ENCODE measurements at regions not wholly inside any gene's neighbourhood (a gene's known extent, or its start where the extent isn't known, plus 50 kb on each side); places are given as distances from the start of the nearest gene placed in this dataset.

DNA sequence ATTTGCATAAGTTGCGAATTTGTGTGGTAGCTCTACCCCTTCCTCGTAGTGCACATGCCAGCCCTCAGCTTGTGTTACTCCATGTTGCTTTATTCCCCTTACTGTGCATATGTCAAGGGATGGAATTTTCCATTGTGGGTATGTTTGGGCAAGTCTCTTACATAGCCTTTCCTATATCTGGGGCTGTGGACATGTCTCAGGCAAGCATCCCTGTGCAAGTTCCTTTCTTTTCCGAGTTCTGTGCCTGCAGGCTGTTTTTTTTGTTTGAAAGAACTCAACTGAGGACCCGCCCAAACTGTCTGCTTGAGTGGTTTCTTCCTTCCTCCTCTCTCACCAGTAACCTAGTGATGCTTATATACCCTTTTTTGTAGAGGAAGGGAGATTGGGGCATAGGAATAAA is 1739.1 kb upstream of the PIK3C3 start:
- Mint-ChIP-seq H3K9me3 (peaks cover 2 to 11% of the 10 kb centered on the region in 2 donors), H3K4me3 (no peak overlapping the region), H3K27ac (no peak overlapping the region), H3K27me3 (no peaks in the 10 kb centered on the region), H3K36me3 (ENCODE audit: insufficient read depth) (no peaks in the 10 kb centered on the region), H3K4me1 (ENCODE audit: low read depth in 2 of 2) (no peaks in the 10 kb centered on the region)
- ATAC-seq (replicated peaks) (no peak), DNase-seq (no peak)

DNA sequence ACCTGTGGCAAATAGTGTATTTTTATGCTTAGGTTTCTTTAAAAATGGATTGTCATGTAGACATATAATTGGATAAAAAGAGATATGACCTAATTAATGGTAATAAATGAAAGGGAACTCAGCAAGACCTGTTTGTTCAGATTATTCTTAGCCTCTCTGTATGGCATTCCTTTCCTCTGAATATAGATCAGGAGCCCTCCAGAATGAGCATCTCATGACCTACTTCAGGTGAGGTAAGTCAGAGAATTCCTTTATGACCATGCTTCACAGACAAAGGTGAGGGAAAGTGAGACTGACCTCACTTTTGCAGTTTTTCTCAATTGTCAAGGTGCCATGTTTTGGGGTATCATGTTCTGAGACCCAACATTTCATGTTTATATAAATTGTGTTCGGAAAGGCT is 1744.3 kb upstream of the PIK3C3 start:
- H3K36me3 Mint-ChIP-seq (ENCODE audit: insufficient read depth), result no peaks in the 10 kb centered on the region
- ATAC-seq (replicated peaks), result no peak
- H3K9me3 Mint-ChIP-seq, result peaks cover 8 to 10% of the 10 kb centered on the region in 2 donors
- no peak overlapping the region for H3K4me3 Mint-ChIP-seq
- DNase-seq, result no peak
- no peak overlapping the region for H3K27ac Mint-ChIP-seq
- H3K4me1 Mint-ChIP-seq (ENCODE audit: low read depth in 2 of 2), result no peaks in the 10 kb centered on the region
- H3K27me3 Mint-ChIP-seq, result no peaks in the 10 kb centered on the region

DNA sequence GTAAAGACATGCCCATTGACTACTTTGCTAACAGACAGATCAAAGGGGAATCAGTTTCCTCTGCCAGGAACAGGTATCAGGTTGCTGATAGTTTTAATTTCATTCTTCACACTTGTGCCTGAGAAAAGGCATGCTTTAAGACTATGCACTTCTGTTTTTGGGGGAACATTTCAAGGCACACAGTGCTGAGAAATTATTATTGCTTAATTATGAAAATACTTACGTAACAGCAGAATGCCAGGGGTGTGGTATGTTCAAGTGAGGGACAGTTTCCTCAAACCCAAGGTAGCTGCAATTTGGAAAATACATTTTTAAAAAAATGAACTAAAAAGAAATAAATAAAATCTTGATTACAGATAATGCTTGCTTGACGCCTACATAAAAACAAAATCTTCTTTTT is 1746.1 kb upstream of the PIK3C3 start:
- ATAC-seq (replicated peaks), result no peak
- DNase-seq, result no peak
- Mint-ChIP-seq H3K27me3 (no peaks in the 10 kb centered on the region), H3K27ac (no peak overlapping the region), H3K4me1 (ENCODE audit: low read depth in 2 of 2) (no peaks in the 10 kb centered on the region), H3K9me3 (peaks cover 8 to 10% of the 10 kb centered on the region in 2 donors), H3K36me3 (ENCODE audit: insufficient read depth) (no peaks in the 10 kb centered on the region), H3K4me3 (no peak overlapping the region)

DNA sequence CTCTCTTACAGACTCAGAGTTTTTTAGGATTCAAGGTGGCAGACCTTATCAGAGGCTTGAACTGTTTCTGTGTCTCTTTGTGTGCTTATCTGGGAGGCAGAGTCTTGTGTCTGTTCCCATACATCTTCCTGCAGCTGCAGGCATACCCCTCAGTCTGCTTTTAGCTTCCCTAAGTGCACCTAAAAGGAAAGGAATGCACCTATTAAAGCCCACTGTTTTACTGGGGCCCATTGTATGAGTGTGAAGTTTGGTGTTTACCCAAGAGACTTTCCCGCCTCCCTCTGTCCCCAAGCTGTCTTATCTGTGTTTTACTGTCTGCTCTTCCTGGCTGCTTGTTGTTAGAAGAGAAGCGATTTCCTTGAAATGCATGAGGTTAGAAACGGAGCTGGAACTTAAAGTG is 1757.3 kb upstream of the PIK3C3 start:
- H3K27me3 Mint-ChIP-seq, result no peaks in the 10 kb centered on the region

DNA sequence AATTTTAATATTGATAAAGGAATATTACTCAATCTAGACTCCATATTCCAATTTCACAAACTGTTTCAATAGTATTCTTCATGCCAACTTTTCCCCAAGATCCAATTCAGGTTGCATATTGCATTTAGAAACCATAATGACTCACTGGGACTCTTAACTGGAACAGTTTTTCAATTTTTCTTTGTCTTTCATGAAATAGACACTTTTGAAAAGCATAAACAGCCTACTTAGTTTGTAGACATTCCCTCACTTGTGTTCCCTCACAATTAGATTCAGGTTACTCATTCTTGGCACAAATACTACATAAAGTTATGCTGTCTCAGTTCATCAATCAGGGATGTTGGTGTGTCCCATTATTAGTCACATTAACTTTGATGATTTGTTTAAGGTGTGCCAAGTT is 1768.4 kb upstream of the PIK3C3 start:
- Mint-ChIP-seq H3K4me1 (ENCODE audit: low read depth in 2 of 2) (no peaks in the 10 kb centered on the region), H3K9me3 (peaks cover 4 to 8% of the 10 kb centered on the region in 2 donors), H3K27me3 (no peaks in the 10 kb centered on the region), H3K27ac (no peak overlapping the region), H3K4me3 (no peak overlapping the region), H3K36me3 (ENCODE audit: insufficient read depth) (no peaks in the 10 kb centered on the region)
- ATAC-seq (replicated peaks) (no peak), DNase-seq (no peak)

More for the DNA sequence above, 1757.3 kb upstream of the PIK3C3 start:
- H3K4me1 Mint-ChIP-seq (ENCODE audit: low read depth in 2 of 2), result no peaks in the 10 kb centered on the region
- DNase-seq (no peak), ATAC-seq (replicated peaks) (no peak)
- no peaks in the 10 kb centered on the region for H3K36me3 Mint-ChIP-seq (ENCODE audit: insufficient read depth)
- no peak overlapping the region for H3K4me3 Mint-ChIP-seq
- peaks cover 8% of the 10 kb centered on the region in 2 donors for H3K9me3 Mint-ChIP-seq
- H3K27ac Mint-ChIP-seq, result no peak overlapping the region

DNA sequence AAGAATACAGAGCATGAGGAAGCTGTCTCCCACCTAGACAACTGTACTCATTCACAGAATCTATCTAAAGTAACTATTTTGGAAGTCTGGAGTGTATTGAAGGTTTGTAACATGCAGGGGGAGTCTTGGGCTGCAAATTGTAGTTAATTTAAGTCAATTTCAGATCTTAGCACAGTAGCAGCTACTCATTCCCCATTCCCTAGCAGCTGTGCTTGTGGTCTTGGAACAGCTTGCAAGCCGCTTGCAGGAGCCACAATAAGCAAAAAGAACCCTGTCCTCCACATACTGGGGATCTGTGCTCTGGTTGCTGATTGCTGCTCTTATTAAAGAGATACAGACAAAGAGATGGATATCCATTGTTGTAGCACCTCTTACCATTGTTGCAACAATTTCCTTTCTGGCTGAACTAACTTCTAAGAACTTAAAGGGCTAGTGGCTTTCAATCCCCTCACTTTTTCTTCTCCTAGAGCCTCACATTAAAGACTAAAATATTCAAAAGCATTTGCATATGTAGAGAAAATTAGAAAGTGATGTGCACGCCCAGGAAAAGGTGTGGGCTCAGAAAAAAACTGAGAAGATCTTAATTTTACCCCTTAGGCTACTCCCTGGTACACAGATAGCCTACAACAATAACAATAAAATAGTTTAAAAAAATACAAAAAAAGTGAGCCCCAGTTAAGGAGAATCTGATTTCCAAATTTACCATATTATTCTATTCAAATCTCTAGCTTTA is 1775.1 kb upstream of the PIK3C3 start:
- Mint-ChIP-seq H3K27me3 (no peaks in the 10 kb centered on the region), H3K4me1 (ENCODE audit: low read depth in 2 of 2) (no peaks in the 10 kb centered on the region), H3K27ac (no peak overlapping the region), H3K9me3 (peaks cover 12 to 22% of the 10 kb centered on the region in 2 donors), H3K4me3 (no peak overlapping the region), H3K36me3 (ENCODE audit: insufficient read depth) (no peaks in the 10 kb centered on the region)
- DNase-seq (no peak), ATAC-seq (replicated peaks) (no peak)

DNA sequence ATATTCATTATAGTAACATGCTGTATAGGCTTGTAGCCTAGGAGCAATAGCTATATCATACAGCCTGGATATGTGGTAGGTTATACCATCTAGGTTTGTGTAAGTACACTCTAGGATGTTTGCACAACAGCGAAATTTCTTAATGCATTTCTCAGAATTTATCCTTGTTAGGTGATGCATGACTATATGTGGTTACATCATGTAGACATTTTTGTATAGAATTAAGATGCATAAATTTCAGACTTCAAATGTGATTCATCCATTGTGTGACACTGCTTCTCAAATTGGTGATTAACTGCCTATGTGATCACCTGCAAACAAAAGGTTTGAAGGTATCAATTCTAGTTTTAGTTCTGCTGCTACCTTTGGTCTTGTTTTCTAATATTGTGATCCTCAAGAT is 1787.0 kb upstream of the PIK3C3 start:
- no peak for DNase-seq
- Mint-ChIP-seq H3K27ac (no peak overlapping the region), H3K27me3 (no peaks in the 10 kb centered on the region), H3K4me1 (ENCODE audit: low read depth in 2 of 2) (no peaks in the 10 kb centered on the region), H3K4me3 (no peak overlapping the region), H3K9me3 (peaks cover 8 to 9% of the 10 kb centered on the region in 2 donors), H3K36me3 (ENCODE audit: insufficient read depth) (no peaks in the 10 kb centered on the region)
- ATAC-seq (replicated peaks), result no peak

DNA sequence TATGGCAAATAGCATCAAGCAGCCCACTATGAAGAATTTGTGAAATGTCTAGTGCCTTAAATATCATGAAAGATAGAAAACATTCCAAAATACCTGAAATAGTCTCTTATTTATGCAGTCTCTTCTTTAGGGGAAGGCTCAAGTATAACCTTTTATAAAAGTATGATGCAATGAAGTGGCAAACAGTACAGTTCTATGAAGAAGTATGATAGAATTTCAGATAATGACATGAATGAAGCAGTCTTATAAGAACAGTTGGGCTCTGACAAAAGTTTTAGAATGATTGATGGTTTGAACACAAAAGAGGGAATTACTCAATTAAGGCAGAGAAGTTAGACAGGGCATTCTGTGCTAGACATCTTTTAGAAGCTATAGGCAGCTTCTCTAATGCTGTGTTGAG is 1791.8 kb upstream of the PIK3C3 start:
- DNase-seq (no peak), ATAC-seq (replicated peaks) (no peak)
- H3K36me3 Mint-ChIP-seq (ENCODE audit: insufficient read depth), result no peaks in the 10 kb centered on the region
- H3K9me3 Mint-ChIP-seq, result peaks cover 0 to 6% of the 10 kb centered on the region in 2 donors
- H3K27me3 Mint-ChIP-seq, result no peaks in the 10 kb centered on the region
- H3K4me3 Mint-ChIP-seq, result no peak overlapping the region
- H3K4me1 Mint-ChIP-seq (ENCODE audit: low read depth in 2 of 2), result no peaks in the 10 kb centered on the region
- H3K27ac Mint-ChIP-seq, result no peak overlapping the region

DNA sequence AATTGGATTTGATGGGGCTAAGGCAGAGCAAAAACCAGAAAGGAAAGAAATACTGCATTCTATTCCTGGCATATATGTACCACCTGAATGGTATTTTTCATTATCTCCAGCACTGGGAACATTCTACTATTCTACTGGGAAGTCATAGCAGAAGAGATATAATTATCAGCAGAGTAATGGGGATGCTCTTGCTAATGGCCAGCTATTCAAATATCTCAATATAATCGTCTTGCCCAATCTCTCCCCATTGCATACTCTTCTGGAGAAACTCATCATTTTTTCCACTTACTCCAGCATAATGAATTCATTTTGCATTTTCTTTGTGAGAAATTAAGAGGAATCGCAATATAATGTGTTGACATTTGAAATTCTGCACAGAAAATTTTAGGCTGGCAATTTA is 1794.7 kb upstream of the PIK3C3 start:
- no peak overlapping the region for H3K27ac Mint-ChIP-seq
- DNase-seq, result no peak
- peaks cover 6 to 7% of the 10 kb centered on the region in 2 donors for H3K9me3 Mint-ChIP-seq
- no peaks in the 10 kb centered on the region for H3K27me3 Mint-ChIP-seq
- no peak for ATAC-seq (replicated peaks)
- no peaks in the 10 kb centered on the region for H3K4me1 Mint-ChIP-seq (ENCODE audit: low read depth in 2 of 2)
- no peaks in the 10 kb centered on the region for H3K36me3 Mint-ChIP-seq (ENCODE audit: insufficient read depth)
- no peak overlapping the region for H3K4me3 Mint-ChIP-seq

DNA sequence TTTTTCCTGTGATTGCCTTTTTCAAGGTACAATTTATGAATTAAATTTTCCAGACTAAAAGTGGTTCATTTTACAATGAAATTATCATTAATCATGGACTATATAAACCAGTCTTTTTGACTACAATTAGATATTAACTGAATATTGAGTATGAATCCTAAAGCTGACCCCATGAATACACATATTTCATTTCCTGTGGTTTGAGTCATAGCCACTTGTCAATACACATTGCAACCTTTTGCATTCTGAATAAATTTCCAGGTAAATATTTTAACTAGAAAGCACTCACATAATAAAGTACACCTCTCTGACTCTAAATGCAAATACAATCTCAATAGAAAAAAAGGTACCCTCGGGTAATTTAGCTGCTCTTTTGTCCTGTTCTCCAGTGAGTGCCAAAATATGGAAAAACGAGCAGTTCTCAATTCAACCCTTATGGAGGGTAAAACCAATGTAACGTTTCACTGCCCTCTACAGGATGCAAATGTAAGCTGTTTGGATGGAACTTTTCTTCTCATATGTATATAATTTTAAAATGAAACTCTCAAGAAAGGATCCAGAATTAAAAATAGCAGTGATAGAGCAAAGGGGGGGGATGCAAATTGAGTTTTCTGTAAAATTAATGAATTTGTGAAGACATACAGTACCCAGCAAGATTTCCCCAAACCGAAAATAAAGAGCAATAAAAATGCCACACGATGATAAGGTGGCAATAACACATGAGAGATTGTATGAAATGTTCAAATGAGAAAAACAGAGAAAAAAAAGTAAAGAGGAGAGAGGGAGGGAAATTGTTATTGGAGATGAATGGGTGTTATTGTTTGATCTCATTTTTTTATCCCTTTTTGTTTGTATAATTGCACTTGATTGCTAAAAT is 1795.7 kb upstream of the PIK3C3 start:
- Mint-ChIP-seq H3K4me3 (no peak overlapping the region), H3K4me1 (ENCODE audit: low read depth in 2 of 2) (no peaks in the 10 kb centered on the region), H3K27ac (no peak overlapping the region), H3K36me3 (ENCODE audit: insufficient read depth) (no peaks in the 10 kb centered on the region), H3K27me3 (no peaks in the 10 kb centered on the region), H3K9me3 (peaks cover 6 to 7% of the 10 kb centered on the region in 2 donors)
- ATAC-seq (replicated peaks), result no peak
- no peak for DNase-seq

DNA sequence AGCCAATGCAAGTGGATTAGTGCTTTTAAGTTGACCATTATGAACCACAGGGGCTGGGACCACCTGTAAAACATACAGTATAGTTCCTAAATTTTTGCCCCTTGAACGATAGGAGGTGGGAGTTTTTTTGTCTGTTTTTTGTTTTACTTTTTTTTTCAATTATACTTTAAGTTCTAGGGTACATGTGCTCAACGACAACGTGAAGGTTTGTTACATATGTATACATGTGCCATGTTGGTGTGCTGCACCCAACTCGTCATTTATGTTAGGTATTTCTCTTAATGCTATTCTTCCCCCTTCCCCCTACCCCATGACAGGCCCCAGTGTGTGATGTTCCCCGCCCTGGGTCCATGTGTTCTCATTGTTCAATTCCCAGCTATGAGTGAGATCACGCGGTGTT is 1797.9 kb upstream of the PIK3C3 start:
- no peaks in the 10 kb centered on the region for H3K27me3 Mint-ChIP-seq
- ATAC-seq (replicated peaks) (no peak), DNase-seq (no peak)
- H3K9me3 Mint-ChIP-seq, result peaks cover 7 to 9% of the 10 kb centered on the region in 2 donors
- H3K4me3 Mint-ChIP-seq, result no peak overlapping the region
- no peaks in the 10 kb centered on the region for H3K36me3 Mint-ChIP-seq (ENCODE audit: insufficient read depth)
- H3K4me1 Mint-ChIP-seq (ENCODE audit: low read depth in 2 of 2), result no peaks in the 10 kb centered on the region
- no peak overlapping the region for H3K27ac Mint-ChIP-seq

DNA sequence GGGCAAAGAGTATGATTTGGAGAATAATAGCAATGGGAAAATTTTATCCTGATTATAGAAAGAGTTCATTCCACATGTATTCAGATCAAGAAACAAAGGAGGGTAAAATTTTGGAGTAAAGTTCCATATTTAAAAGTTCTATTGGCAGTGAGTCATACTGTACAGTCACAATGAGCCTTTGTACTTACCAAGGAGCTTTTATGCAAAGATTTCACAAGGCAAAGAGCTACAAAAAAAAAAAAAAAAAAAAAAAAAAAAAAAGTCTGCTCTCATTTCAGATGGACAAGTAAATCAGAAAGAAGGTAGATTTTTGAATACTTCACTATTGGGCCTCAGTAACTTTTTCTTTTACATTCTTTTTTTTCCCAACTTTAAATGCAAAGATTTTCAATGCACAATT is 1802.2 kb upstream of the PIK3C3 start:
- ATAC-seq (replicated peaks) (no peak), DNase-seq (no peak)
- H3K4me1 Mint-ChIP-seq (ENCODE audit: low read depth in 2 of 2), result no peaks in the 10 kb centered on the region
- no peak overlapping the region for H3K4me3 Mint-ChIP-seq
- H3K9me3 Mint-ChIP-seq, result peaks cover 9 to 22% of the 10 kb centered on the region in 2 donors
- no peaks in the 10 kb centered on the region for H3K27me3 Mint-ChIP-seq
- H3K27ac Mint-ChIP-seq, result no peak overlapping the region
- no peaks in the 10 kb centered on the region for H3K36me3 Mint-ChIP-seq (ENCODE audit: insufficient read depth)

DNA sequence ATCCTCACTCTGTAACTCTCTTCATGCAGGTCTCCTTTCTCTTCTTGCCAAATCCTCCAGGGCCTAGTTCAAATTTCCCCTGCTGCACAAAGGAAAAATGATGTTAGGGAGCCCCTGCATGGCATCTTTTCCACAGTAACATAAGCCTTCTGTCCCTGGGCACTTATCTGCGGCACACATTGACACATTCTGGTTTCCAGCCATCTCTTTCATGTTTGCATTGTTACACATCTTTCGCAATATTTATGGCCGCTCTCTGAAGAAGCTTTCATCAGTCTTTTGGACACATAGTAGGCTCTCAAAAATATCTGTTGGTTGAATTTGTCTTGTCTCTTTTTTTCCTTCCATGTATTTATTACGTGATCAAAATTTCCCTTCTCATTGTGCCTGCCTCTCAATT is 1806.1 kb upstream of the PIK3C3 start:
- no peak overlapping the region for H3K4me3 Mint-ChIP-seq

DNA sequence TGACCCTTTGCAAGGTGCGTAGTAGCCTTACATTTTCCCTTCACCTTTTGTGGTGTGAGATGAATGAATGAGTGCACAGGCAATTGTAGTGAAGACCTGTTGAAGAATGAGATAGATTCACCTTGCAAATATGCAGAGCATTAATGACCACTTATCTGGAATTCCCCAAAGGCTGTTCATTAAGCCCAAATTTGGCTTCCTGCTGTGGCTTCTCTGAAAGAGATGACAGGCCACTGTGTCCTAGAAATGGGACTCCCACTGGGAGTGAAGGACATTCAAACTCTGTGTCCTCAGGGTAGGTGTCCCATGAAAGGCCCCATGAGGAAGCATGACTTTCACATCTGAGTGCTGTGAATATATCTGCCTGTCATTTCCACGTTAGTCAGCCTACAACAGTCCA is 1821.8 kb upstream of the PIK3C3 start:
- Mint-ChIP-seq H3K27me3 (no peaks in the 10 kb centered on the region), H3K36me3 (ENCODE audit: insufficient read depth) (no peaks in the 10 kb centered on the region), H3K4me1 (ENCODE audit: low read depth in 2 of 2) (no peaks in the 10 kb centered on the region), H3K9me3 (peaks cover 6 to 9% of the 10 kb centered on the region in 2 donors), H3K4me3 (no peak overlapping the region), H3K27ac (no peak overlapping the region)
- ATAC-seq (replicated peaks) (no peak), DNase-seq (no peak)

More for the DNA sequence above, 1806.1 kb upstream of the PIK3C3 start:
- no peaks in the 10 kb centered on the region for H3K36me3 Mint-ChIP-seq (ENCODE audit: insufficient read depth)
- H3K27ac Mint-ChIP-seq, result no peak overlapping the region
- H3K9me3 Mint-ChIP-seq, result peaks cover 6 to 20% of the 10 kb centered on the region in 2 donors
- no peaks in the 10 kb centered on the region for H3K27me3 Mint-ChIP-seq
- no peak for ATAC-seq (replicated peaks)
- no peak for DNase-seq
- H3K4me1 Mint-ChIP-seq (ENCODE audit: low read depth in 2 of 2), result no peaks in the 10 kb centered on the region
